ENCODE measurements at regions not wholly inside any gene's neighbourhood (a gene's known extent, or its start where the extent isn't known, plus 50 kb on each side); places are given as distances from the start of the nearest gene placed in this dataset.

DNA sequence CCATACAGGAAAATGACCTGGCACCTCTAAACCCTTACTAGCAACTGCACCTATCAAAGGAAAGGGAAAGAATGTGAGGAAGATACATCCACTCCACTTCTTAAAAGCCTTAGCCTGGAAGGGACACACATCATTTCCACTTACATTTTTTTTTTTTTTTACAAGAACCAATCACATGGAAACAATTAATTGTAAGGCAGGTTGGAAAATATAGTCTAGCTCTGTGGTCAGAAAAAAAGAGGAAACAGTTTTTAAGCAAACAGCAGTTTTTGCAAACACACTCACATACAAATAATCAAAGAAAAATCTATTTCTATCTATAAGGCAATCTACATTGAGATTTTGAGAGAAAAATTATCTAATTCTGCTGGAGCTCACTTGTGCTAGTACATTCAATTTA, 98.9 kb upstream of the SPRED1 start:
- TF ChIP-seq FOS (IDR thresholded peaks at IDR 0.05; ENCODE audit: low read depth, low read length): no peak
- TF ChIP-seq, protein P1, sequence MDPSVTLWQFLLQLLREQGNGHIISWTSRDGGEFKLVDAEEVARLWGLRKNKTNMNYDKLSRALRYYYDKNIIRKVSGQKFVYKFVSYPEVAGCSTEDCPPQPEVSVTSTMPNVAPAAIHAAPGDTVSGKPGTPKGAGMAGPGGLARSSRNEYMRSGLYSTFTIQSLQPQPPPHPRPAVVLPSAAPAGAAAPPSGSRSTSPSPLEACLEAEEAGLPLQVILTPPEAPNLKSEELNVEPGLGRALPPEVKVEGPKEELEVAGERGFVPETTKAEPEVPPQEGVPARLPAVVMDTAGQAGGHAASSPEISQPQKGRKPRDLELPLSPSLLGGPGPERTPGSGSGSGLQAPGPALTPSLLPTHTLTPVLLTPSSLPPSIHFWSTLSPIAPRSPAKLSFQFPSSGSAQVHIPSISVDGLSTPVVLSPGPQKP (IDR thresholded peaks at IDR 0.05; ENCODE audit: borderline replicate concordance, low read depth, low read length): no peak
- TF ChIP-seq MAFK (IDR thresholded peaks at IDR 0.05; ENCODE audit: low read depth, low read length): no peak
- no peak for TF ChIP-seq RCOR1 (IDR thresholded peaks at IDR 0.05; ENCODE audit: insufficient replicate concordance, low read length)
- no peak for TF ChIP-seq RAD21 (IDR thresholded peaks at IDR 0.05; ENCODE audit: low read length)
- TF ChIP-seq MXI1 (IDR thresholded peaks at IDR 0.05; ENCODE audit: borderline replicate concordance, low read depth, low read length): no peak
- no peak for TF ChIP-seq MAZ (IDR thresholded peaks at IDR 0.05; ENCODE audit: borderline replicate concordance, low read depth, low read length)
- TF ChIP-seq, protein P2, sequence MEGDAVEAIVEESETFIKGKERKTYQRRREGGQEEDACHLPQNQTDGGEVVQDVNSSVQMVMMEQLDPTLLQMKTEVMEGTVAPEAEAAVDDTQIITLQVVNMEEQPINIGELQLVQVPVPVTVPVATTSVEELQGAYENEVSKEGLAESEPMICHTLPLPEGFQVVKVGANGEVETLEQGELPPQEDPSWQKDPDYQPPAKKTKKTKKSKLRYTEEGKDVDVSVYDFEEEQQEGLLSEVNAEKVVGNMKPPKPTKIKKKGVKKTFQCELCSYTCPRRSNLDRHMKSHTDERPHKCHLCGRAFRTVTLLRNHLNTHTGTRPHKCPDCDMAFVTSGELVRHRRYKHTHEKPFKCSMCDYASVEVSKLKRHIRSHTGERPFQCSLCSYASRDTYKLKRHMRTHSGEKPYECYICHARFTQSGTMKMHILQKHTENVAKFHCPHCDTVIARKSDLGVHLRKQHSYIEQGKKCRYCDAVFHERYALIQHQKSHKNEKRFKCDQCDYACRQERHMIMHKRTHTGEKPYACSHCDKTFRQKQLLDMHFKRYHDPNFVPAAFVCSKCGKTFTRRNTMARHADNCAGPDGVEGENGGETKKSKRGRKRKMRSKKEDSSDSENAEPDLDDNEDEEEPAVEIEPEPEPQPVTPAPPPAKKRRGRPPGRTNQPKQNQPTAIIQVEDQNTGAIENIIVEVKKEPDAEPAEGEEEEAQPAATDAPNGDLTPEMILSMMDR (conservative IDR thresholded peaks at IDR 0.05; ENCODE audit: low read depth, low read length): no peak
- no peak for TF ChIP-seq RFX5 (IDR thresholded peaks at IDR 0.05; ENCODE audit: low read depth, low read length)
- no peak for TF ChIP-seq NFE2L2 (IDR thresholded peaks at IDR 0.05; ENCODE audit: low read depth, low read length)
- TF ChIP-seq, protein P3, sequence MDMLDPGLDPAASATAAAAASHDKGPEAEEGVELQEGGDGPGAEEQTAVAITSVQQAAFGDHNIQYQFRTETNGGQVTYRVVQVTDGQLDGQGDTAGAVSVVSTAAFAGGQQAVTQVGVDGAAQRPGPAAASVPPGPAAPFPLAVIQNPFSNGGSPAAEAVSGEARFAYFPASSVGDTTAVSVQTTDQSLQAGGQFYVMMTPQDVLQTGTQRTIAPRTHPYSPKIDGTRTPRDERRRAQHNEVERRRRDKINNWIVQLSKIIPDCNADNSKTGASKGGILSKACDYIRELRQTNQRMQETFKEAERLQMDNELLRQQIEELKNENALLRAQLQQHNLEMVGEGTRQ (IDR thresholded peaks at IDR 0.05; ENCODE audit: low read depth, low read length): no peak
- TF ChIP-seq SMC3 (IDR thresholded peaks at IDR 0.05; ENCODE audit: low read depth, low read length): no peak
- no peak for TF ChIP-seq CEBPB (IDR thresholded peaks at IDR 0.05; ENCODE audit: low read depth, low read length)
- TF ChIP-seq BHLHE40 (IDR thresholded peaks at IDR 0.05; ENCODE audit: low read depth, low read length): no peak
- TF ChIP-seq CHD1 (IDR thresholded peaks at IDR 0.05; ENCODE audit: low read depth, low read length): no peak
- no peak for TF ChIP-seq POLR2A (IDR thresholded peaks at IDR 0.05; ENCODE audit: low read depth, low read length)
- BruUV-seq (replicated peaks): no TSS peak
- no peaks in the 10 kb centered on the region for H3K36me3 ChIP-seq (ENCODE audit: control insufficient read depth, insufficient read depth, low read length)

More for the DNA sequence above, 98.9 kb upstream of the SPRED1 start:
- ChIA-PET CTCF (no interaction called here), POLR2A (ENCODE audit: unreplicated experiment) (no interaction called here)
- no peak overlapping the region for H3K9ac ChIP-seq (ENCODE audit: low read depth, low read length)
- no peak overlapping the region for H2AK5ac ChIP-seq (ENCODE audit: low read depth, low read length)
- H3K9me1 ChIP-seq (ENCODE audit: insufficient read depth, low read length): no peaks in the 10 kb centered on the region
- H4K20me1 ChIP-seq (ENCODE audit: insufficient read depth, low read length): no peaks in the 10 kb centered on the region
- H3K27ac ChIP-seq (ENCODE audit: insufficient read depth, low read length): no peak overlapping the region
- H4K91ac ChIP-seq (ENCODE audit: insufficient read depth, low read depth, low read length): no peak overlapping the region
- no peak overlapping the region for H3K23ac ChIP-seq (ENCODE audit: low read depth, low read length)
- intact Hi-C loops (cut with micrococcal nuclease) (no loop called here), dilution Hi-C loops (cut with HindIII; ENCODE audit: low sequenced_read_pairs, unreplicated experiment) (no loop called here), in situ Hi-C loops (cut with MboI; ENCODE audit: low sequenced_read_pairs) (no loop called here)
- H3K14ac ChIP-seq (replicated peaks; ENCODE audit: low read depth, low read length): no peak overlapping the region
- no peak overlapping the region for H2AK9ac ChIP-seq (replicated peaks; ENCODE audit: low read depth, low read length, poor library complexity)
- no peaks in the 10 kb centered on the region for H3K79me1 ChIP-seq (ENCODE audit: low read depth in 1 of 2, low read length in 2 of 2)
- H3K9me3 ChIP-seq (ENCODE audit: control insufficient read depth, insufficient read depth, low read length): peaks cover 6% of the 10 kb centered on the region
- no peak overlapping the region for H3K4me3 ChIP-seq (ENCODE audit: insufficient read depth, low read depth, low read length)
- H4K5ac ChIP-seq (ENCODE audit: low read depth, low read length): no peak overlapping the region
- no peak overlapping the region for H2AFZ ChIP-seq (replicated peaks; ENCODE audit: low read length, poor library complexity)
- H2BK15ac ChIP-seq (ENCODE audit: low read depth, low read length): no peak overlapping the region
- ATAC-seq (ENCODE audit: low read depth) (no peak), DNase-seq (no peak)
- H3K4me1 ChIP-seq (ENCODE audit: control insufficient read depth, insufficient read depth, low read length): no peaks in the 10 kb centered on the region
- peaks cover 1% of the 10 kb centered on the region; the same call in 1 of the 2 replicates for H3K27me3 ChIP-seq (ENCODE audit: control insufficient read depth, insufficient read depth, low read length)
- no peak overlapping the region for H3K4me2 ChIP-seq (ENCODE audit: low read depth, low read length)
- H3K56ac ChIP-seq (ENCODE audit: extremely low read depth, insufficient read depth, low read length): no peak overlapping the region
- H4K8ac ChIP-seq (ENCODE audit: low read depth in 2 of 2, low read length in 2 of 2): no peak overlapping the region
- no peak overlapping the region for H3K18ac ChIP-seq (ENCODE audit: low read depth, low read length)
- no peak overlapping the region for H2BK120ac ChIP-seq (ENCODE audit: low read depth, low read length)
- H3K4ac ChIP-seq (ENCODE audit: low read depth, low read length): no peak overlapping the region
- H2BK20ac ChIP-seq (ENCODE audit: low read depth, low read length): no peak overlapping the region
- H2BK5ac ChIP-seq (ENCODE audit: low read depth, low read length, poor library complexity, severe bottlenecking): no peak overlapping the region

Data from IMR-90 (cell line).